NCI-H1105 treated with DMSO at 0.1 percent for 48 hours (cell line): ENCODE measurements at regions not wholly inside any gene's neighbourhood (a gene's known extent, or its start where the extent isn't known, plus 50 kb on each side); places are given as distances from the start of the nearest gene placed in this dataset.
"Not testable (repeated sequence)": the region's sequence is repeated elsewhere in the genome, so short reads cannot be mapped to it uniquely, and the experiment has no call there.

ENCODE experiments used
- DNase-seq: peaks from one replicate; lab custom pipeline; 2025; lab: John Stamatoyannopoulos, UW

DNA sequence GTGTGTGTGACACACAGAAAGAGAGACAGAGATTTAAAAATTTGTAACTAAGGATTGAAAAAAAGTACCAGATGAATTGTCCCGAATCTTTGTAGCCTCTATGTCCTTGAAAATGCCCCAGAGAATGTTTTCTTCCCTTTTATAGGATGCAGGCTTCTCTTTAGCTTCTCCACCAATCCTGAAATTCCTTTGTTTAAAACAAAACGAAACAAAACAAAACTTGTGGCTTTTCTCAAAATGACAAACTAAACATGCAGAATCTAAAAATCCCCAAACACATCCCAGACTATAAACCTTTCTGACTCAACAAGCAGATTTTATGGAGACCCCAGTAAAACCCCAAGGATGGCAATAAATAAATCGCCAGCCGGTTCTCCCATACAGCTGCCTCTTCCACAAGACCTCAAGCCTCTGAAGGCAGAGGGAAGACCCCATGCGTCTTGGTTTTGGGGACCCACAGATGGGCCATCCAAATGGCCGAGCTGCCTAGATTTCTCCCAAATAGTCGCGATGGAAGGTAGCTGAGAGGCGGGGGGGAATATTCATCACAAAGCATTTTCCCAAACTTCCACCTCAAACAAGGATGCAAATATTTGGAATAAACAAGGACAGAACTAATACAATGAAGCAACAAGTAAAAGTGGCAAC lies 269.5 kb upstream of the FOXF1 start:
- DNase-seq = no peak

DNA sequence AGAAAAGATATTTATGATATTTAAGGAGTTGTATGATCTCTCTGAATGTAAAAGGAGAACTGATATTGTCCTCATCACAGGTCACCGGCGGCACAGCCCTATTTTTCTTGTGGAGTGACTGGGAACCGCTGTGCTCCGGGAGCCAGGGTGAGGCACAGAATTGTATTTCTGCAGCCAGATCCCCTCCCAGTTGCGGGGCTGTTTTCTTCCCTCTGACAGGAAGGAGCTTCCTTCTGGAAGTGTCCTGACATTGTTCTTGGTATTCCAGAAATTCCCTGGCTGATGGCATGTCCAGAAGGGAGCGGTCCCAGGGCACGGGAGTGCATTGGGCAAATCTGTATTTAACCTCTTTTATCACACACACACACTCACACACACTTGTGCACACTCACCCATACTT lies 268.6 kb upstream of the FOXF1 start:
- no peak for DNase-seq

DNA sequence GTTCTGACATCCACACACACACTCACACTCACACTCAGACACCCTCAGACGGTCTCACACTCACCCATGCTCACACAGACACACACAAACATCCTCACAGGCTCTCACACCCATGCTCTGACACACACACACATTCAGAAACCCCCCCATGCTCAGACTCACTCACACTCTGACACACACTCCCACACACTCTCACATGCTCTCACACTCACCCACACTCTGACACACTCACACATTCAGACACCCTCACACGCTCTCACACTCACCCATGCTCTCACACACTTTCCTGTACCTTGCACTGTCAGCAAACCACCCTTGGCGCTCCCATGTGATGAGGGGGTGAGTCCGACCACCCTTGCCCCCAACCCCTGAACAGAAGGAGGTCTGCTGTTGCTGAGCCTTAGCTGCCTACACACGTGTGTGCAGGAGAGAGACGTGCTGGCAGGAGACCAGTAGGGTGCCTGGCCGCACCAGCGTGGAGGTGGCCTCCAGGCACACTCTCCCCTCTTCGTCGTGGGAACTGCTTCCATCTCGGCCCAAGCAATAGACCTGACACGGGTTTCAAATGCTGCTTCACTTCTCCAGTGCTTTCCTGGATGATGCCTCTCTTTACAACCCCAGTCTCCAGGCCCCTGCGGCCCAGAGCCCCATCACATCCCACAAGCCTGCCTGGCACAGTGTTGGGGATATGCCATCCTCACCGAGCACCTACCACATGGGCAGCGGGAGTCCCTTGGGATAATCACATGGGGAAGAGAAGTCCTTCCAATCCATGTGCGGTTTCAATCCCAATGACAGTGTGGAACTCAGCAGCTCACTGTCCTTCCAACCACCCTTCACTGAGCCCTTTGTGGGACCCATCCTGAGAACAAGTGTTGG lies 267.8 kb upstream of the FOXF1 start:
- DNase-seq = no peak

DNA sequence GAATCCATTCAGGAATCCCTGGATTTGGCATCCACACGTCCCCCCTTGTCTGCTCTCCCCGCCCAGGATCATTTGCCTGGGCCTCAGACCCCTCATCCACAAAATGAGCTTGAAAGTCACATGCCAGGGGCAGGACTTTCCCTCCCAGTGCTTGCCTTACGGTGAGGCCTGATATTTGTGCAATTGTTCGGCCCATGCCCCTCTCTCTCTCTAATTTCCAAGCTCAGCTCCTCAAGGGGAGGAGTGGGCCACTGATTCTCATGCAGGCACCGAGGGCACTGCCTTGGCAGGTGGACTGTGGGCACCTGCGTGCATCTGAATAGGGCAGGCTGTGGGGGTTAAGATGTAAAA lies 267.2 kb upstream of the FOXF1 start:
- no peak for DNase-seq

DNA sequence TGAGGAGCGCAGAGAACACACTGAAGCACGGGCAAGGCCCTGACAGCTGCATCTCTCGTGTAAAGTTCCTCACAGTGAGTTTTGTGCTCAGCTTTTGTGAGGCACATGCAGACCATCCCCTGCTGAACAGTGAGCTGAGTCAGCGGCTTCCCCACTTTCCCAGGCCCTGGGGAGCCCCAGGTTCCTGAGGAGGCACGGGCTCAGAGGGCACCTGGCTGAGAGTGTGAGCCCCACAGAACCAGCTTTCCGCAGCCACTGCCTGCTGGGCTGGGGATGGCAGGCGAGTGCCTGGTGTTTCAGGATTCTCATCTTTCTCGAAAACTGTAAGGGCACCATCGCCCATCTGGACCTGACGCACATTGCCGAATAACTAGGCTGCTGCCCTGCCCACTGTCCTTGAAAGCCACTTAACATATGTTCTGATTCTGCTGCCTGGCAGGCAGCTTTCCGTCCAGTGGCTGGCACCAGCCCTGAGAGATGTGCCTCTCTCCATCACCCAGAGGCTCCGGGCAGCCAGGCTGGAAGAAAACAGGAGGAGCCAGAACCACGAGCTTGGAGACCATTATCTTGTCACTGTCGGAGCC lies 266.7 kb upstream of the FOXF1 start:
- DNase-seq = no peak

DNA sequence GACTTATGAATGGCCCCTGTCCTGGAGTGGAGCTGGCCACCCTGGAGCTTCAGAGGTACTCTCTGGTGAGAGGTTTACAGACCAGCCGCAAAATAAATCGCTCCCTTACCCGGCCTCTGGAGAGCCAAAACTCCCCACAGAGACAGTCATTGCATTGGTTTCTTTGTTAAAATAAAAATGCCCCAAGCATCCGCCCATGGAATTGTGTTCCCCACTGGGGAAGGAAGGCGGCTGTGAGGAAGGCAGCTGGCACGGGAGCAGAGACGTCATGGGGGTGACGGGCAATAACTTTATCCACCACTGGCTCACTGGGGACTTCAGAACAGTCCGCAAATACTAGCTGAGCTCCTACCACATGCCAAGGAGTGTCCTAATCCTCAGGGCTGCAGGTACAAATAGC lies 266.2 kb upstream of the FOXF1 start:
- no peak for DNase-seq

DNA sequence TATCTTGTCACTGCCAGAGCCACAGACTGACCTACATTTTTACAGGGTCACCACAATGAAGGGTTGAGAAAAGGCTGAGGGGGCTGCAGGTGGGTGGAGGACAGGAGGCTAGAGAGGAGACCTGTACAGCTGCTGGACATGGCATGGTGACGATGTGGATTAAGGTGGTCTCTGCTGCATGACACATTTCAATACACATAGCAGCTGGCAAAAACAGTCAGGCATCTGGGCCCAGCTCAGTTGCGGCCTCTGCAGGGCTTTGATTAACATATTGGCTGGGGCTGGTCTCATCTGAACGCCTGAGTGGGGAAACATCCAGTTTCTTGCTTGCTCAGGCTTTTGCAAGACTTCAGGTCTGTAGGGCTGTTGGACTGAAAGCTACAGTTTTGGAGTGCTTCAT lies 265.4 kb upstream of the FOXF1 start:
- DNase-seq = no peak

DNA sequence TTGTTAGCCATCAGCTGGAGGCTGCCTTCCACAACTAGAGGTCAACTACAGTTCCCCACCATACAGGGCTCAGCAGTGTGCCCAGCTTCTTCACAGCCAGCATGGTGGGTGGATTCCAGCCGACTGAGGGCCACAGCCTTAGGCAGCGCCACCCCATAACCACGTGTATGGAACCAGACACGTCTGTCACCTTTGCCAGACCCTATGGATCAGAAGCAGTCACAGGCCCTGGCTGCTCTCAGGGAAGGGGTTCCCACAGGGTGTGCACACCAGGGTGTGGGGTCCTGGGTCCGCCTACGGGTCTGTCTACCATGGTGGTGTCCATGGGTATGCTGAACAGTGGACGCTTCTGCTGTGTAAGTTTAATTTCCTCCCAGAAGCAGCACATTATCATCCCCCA lies 265.0 kb upstream of the FOXF1 start:
- no peak for DNase-seq

DNA sequence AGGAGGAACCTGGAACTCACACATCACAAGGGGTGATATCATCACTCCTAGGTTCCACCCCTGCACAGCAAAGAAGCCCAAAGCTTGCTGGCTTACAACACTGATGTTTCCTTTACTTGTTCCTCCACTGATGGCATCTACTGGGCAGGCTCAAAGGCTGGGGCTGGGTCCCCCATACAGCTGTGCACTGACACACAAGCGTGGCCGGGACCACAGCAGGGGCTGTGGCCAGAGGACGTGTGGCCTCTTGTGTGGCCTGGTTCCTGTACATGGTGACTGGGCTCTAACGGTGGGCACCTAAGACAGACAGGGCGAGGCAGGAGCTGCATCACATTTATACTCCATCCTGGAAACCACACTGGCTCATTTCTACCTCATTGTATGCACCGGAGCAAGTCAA lies 264.4 kb upstream of the FOXF1 start:
- no peak for DNase-seq

DNA sequence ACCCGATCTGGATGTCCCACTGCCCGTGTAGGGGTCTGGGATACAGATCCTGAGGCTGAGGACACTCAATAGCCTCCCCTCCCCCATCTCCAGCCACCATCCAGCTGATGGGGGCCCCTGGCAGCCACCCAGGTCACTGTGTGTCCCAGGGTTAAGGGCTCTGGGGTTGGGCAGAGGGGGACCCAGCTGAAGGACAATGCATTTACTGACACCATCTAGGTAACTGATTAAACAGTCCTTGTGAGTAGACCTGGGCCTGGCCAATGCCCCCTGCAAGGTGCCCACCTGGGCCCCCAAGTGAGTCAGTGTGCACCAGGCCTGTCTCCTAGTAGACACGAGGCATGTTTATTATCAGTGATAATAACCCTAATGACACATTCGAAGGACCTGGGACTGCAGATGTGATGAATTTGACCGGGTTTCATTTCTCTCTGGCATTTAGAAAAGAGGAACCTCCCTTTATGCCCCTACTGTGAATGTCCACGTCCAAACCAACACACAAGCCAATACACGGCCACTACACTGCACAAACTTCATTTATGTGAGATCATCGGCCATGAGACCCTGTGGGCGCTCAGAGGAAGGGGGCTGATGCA lies 261.9 kb upstream of the FOXF1 start:
- no peak for DNase-seq

DNA sequence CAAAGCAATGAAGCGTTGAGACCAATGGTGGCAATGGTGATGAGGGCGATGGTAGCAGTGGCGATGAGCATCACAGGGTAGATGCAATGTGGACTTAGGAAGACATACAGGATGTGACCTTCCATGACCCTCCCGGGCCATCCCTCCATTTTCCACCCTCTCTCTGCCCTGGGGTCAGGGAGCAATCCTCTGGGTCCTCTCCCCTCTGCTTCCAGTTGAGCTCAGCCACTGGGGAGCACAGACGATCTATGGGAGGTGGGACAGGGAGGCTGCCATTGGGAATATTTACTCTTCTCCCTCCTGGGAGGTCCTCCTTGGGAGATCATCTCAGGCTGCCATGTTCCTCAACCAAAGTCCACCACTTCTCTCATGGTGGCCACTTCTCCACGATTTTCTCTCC lies 260.7 kb upstream of the FOXF1 start:
- DNase-seq = no peak

DNA sequence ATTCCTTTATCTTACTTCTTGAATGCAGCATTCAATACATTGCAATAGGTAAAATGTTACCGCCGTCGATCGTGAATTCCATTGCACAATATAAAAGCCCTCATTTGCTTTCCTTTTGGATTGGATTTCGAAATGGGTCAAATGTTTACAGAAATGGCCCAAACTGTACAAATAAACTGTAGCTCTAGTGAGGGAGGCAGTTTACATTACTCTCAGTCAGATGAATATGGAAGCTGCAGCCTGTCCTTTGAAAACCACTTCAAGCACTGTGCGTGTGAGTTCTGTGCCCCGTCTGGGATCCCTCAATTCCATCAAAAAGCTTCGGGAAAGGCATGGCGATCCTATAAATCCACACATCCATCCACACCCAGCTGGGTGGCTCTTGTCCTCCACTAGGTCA lies 258.6 kb upstream of the FOXF1 start:
- no peak for DNase-seq

DNA sequence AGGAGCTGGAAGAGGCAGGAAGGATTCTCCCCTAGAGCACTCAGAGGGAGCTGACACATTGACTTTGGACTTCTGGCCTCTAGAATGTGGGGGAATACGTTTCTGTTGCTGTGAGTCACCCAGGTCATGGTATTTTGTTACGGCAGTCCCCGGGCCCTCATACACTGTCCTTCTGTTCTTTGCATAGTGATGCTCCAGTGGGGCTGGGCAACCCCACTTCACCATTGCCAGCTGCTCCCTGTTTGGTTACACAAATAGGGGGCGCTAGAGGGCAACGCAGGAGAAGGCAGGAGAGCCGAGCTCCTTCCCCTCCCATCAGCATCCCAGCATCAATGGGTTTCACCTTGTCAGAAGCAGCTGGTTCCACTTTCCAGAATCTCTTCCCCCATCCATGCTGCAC lies 257.7 kb upstream of the FOXF1 start:
- peak; percentile 2 for DNase-seq

DNA sequence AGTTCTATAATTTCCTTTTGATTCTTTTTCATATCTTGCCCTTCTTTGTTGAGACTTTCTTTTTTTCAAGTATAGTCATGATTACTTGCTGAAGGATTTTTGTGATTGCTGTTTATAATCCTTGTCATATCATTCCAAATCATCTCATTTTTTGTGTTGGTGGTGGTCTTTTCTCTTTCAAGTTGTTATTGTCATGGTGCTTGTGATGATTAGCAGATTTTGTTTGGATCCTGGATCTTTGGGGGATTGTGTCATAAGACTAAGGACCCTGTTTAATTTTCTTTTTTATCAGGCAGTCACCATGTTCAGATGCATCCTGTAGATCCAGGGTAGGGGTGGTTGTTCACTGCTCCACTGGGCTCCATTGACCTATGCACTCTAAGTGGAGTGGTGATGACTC lies 254.4 kb upstream of the FOXF1 start:
- DNase-seq = no peak

DNA sequence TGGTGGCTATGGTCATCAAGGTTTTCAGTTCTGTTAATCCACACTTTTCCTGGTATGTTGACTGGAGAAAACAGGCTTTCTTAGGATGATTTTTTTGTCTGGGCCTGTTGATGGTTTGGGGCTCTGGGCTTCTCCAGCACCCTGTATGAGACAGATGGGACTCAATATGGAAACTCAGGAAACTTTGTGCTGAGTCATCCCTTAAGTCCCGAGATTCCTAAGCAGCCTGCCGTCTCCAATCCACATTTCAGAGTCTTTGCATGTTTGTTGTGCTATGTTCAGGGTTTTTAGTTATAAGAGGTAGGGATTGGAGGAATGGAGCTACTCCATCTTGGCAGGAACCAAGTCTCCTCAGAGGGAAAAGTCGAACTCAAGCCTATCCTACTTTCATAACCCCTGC lies 253.3 kb upstream of the FOXF1 start:
- no peak for DNase-seq

DNA sequence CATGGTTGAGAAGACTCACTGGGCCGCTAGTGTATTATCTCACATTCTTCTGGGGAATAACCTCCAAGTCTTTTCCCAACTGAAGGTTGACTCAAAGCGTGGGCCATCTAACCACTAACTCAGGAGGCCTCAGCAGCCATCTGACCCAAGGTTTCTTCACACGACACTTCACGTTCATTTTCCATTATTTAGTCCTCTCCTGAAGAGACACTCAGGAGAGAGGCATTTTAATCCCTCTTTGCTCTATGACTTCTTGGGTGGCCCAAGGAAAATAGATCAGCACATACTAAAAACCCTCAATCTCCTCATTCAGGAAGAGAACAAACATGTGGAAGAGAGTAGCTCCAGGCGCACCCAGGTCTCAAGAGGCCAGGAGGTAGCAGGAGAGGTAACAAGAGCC lies 252.8 kb upstream of the FOXF1 start:
- no peak for DNase-seq

DNA sequence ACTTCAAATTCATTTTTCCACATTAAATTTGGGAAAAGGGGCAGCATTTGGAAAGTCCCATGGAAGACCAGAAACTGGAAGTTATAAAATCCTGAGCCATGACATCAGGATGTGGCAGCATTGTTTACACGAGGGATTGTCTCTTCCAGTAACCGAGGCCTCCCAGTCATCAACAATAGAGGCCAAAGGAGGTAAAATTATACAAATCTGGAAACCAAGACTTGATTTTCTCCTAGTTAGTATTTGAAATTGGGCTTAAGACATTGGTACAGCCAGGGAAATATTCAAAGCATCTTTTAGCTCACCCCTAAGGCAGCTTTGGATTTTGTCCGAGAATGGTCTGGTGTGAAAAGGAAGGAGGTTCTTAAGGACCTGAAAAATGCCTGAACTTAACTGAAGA lies 251.6 kb upstream of the FOXF1 start:
- no peak for DNase-seq

DNA sequence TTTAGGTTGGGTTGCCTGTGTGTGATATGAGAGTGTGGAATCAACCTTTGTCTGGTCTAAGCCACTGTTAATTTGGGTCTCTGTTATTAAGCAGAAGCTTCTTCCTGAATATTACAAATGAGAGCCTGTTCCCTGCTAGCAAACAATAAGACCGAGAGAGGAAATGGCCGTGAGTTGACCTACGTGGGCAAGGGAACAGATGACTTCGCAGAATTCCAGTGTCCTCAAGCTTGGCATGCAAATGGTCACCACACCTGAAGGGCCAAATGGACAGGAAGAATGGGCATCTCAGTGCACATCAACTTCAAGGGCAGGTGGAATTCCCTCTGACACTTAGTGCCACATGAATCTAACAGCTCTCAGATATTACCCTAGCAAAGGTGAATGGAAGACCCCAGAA lies 250.8 kb upstream of the FOXF1 start:
- DNase-seq = no peak

DNA sequence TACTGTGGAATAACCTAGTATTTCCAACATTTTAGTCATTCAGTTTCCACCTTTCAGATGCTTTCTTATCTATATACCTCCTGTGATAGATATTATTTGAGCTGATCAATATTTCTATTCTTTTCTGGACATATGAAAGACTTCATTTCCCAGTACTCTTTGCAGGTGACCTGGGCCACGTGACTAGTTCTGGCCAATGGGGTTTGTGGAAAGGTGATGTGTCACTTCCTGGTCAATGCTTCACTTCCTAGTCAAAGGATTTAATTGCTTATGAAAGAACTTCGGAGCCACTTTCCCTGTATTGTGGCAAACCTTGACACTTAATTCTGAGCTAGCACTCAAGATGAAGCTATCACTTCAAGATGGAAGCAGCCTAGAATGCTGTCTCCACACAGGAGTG lies 248.9 kb upstream of the FOXF1 start:
- DNase-seq = peak; percentile 0

DNA sequence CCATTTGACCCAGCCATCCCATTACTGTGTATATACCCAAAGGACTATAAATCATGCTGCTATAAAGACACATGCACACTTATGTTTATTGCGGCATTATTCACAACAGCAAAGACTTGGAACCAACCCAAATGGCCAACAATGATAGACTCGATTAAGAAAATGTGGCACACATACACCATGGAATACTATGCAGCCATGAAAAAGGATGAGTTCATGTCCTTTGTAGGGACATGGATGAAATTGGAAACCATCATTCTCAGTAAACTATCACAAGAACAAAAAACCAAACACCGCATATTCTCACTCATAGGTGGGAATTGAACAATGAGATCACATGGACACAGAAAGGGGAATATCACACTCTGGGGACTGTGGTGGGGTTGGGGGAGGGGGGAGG lies 242.7 kb upstream of the FOXF1 start:
- DNase-seq = not testable (repeated sequence)

DNA sequence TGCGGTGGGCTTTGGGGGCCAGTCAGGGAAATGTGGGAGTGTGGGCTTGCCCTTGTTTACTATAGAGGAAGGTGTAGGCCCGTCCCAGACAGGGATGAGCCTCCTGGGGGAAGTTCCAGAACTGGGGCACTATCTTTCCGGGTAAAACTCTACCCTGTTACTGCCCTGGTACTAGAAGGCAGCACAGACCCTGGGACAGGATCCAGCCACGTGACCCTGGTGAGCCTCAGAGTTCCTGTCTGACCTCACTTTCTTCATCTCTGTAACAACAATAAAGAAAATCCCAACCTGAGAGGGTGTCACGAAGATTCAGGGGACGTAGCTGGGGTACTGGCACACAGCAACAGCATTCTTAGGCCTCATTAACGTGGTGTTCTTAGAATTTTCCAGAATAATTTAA lies 239.6 kb upstream of the FOXF1 start:
- no peak for DNase-seq

DNA sequence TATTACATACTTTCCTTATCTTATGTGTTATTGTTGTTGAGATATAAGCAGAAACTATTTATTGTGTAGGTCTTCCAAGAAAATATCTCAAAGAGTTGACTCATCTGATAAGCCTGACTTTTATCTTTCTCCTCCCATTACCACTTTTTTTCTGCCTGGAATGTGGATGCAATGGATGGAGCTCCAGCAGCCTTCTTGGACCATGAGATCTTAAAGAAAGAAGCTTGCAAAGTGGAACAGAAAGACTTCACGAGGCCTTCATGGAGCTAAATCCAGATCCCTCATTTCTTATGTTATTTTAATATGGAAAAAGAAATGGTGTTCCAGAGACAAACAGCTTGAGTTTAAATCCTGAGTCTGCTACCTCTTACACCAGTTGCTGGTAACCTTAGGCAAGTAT lies 237.6 kb upstream of the FOXF1 start:
- DNase-seq = no peak

DNA sequence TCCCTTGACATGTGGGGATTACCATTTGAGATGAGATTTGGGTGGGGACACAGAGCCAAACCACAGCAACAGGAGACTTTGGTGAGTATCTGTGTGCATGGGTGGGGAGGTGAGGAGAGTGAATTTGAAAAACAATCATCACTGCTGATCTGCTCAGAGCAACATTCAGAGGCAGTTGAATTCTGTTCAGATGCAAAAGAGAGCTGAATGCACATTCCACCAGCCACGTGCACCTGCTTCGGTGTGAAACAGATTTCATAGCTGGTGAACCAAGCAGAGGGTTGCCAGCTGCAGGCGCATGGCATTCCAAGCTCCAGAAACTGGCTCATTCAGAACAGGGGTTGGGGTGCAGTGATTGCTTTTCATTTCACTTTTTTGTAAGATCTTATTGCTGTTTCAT lies 233.1 kb upstream of the FOXF1 start:
- DNase-seq = no peak
